K562 (cell line): ENCODE measurements at regions not wholly inside any gene's neighbourhood (a gene's known extent, or its start where the extent isn't known, plus 50 kb on each side); places are given as distances from the start of the nearest gene placed in this dataset.
A peak's percentile ranks its signal among the peaks of the same experiment; 100 is the strongest.

ENCODE experiments used
- AFF1 ChIP-seq, 2 experiments: fragments of 450-650 bp; IDR thresholded peaks; 2 replicates each; pipeline ENCODE4 v1.6.1; 2018; ENCODE audit warnings: mild to moderate bottlenecking in 2 of 2, low read depth in 1 of 2; ENCODE audit not compliant: partially characterized antibody in 2 of 2
- EGR1 ChIP-seq: fragments of 450-650 bp; conservative IDR thresholded peaks from 2 replicates; pipeline ENCODE4 v1.6.1; 2017; ENCODE audit warnings: mild to moderate bottlenecking
- FOSL1 ChIP-seq: fragments of 200-800 bp; sonication (Bioruptor generic); conservative IDR thresholded peaks from 2 replicates; pipeline ENCODE4 v1.6.1; 2016; ENCODE audit warnings: missing genetic modification characterization, missing compliant biosample characterization
- HDGF ChIP-seq: fragments of 450-650 bp; IDR thresholded peaks from 2 replicates; pipeline ENCODE4 v1.6.1; 2016
- MAFK ChIP-seq: IDR thresholded peaks from 2 replicates; pipeline ENCODE4 v1.6.1; 2011; ENCODE audit warnings: low read length, improper control_type of control experiment
- PCBP1 ChIP-seq: fragments of 200-400 bp; formaldehyde crosslinking; IDR thresholded peaks from 2 replicates; pipeline ENCODE4 v1.6.1; 2018; ENCODE audit warnings: mild to moderate bottlenecking, low read depth, low read length; ENCODE audit not compliant: poor library complexity, severe bottlenecking
- UBTF ChIP-seq, 2 experiments: IDR thresholded peaks; 2 replicates each; pipeline ENCODE4 v1.6.1; 2012; ENCODE audit warnings: improper control_type of control experiment in 2 of 2, low read depth in 2 of 2, low read length in 2 of 2, borderline replicate concordance in 1 of 2
- ZNF507 ChIP-seq: conservative IDR thresholded peaks from 2 replicates; pipeline ENCODE4 v1.6.1; 2017; ENCODE audit warnings: missing genetic modification characterization, missing compliant biosample characterization
- ZNF76 ChIP-seq: fragments of 250-450 bp; sonication (Bioruptor Pico); IDR thresholded peaks from 2 replicates; pipeline ENCODE4 v1.4.0; 2020; ENCODE audit warnings: mild to moderate bottlenecking, moderate library complexity, borderline replicate concordance

- TF ChIP-seq AFF1 (IDR thresholded peaks at IDR 0.05; ENCODE audit: low read depth in 1 of 2, partially characterized antibody in 2 of 2): no peak
- no peak for TF ChIP-seq EGR1
- TF ChIP-seq HDGF: no peak
- no peak for TF ChIP-seq ZNF76 (CRISPR knock-in tag)
- 0 out of 2 replicates have a peak, but pooled peaks have one; percentile 7 for TF ChIP-seq MAFK
- no peak for TF ChIP-seq PCBP1
- TF ChIP-seq FOSL1: no peak
- no peak for TF ChIP-seq ZNF507
- TF ChIP-seq UBTF (IDR thresholded peaks at IDR 0.05; ENCODE audit: borderline replicate concordance in 1 of 2, low read depth in 2 of 2, low read length in 2 of 2): no peak
These were observed 102.5 kb downstream of the RBM43 start (continued) for GRCh38 chr2:151159109-151159662.
